H1 (cell line): ENCODE measurements at regions not wholly inside any gene's neighbourhood (a gene's known extent, or its start where the extent isn't known, plus 50 kb on each side); places are given as distances from the start of the nearest gene placed in this dataset.

ENCODE experiments used
- CHD2 ChIP-seq: IDR thresholded peaks from 2 replicates; pipeline ENCODE4 v1.6.1; 2012; ENCODE audit warnings: low read length, improper control_type of control experiment
- E2F6 ChIP-seq: IDR thresholded peaks from 2 replicates; pipeline ENCODE4 v1.6.1; 2012; ENCODE audit warnings: inconsistent platforms
- SIN3A ChIP-seq, 2 experiments: IDR thresholded peaks in 1 of 2; conservative IDR thresholded peaks in 1 of 2; 2 replicates each; pipeline ENCODE4 v1.6.1; 2011 to 2012; ENCODE audit warnings: low read length in 2 of 2, improper control_type of control experiment in 1 of 2, low read depth in 1 of 2, mild to moderate bottlenecking in 1 of 2

- TF ChIP-seq CHD2 (no peak), E2F6 (no peak), SIN3A (conservative IDR thresholded peaks at IDR 0.05 in 1 of 2, IDR thresholded peaks at IDR 0.05 in 1 of 2; ENCODE audit: low read depth in 1 of 2, low read length in 2 of 2) (no peak)
Observed at GRCh38 chr4:180962268-180962667, 1280.9 kb upstream of the TENM3 start (continued).
